Osteocyte (in vitro differentiated cells): ENCODE measurements at regions not wholly inside any gene's neighbourhood (a gene's known extent, or its start where the extent isn't known, plus 50 kb on each side); places are given as distances from the start of the nearest gene placed in this dataset.

Experiments used
- DNase-seq: peaks from one replicate; pipeline ENCODE4 v3.0.0; 2021; ENCODE audit warnings: mixed read lengths; ENCODE audit not compliant: unreplicated experiment; ENCODE audit errors: extremely low spot score
- H3K27ac Mint-ChIP-seq: one replicate; pipeline ENCODE4 v1.8.0; 2021; ENCODE audit warnings: mild to moderate bottlenecking, mixed read lengths; ENCODE audit not compliant: unreplicated experiment
- H3K27me3 Mint-ChIP-seq: one replicate; pipeline ENCODE4 v1.8.0; 2021; ENCODE audit warnings: mixed read lengths; ENCODE audit not compliant: unreplicated experiment
- H3K36me3 Mint-ChIP-seq: one replicate; pipeline ENCODE4 v1.8.0; 2021; ENCODE audit warnings: mixed read lengths; ENCODE audit not compliant: unreplicated experiment
- H3K4me1 Mint-ChIP-seq: one replicate; pipeline ENCODE4 v1.8.0; 2021; ENCODE audit warnings: mixed read lengths; ENCODE audit not compliant: unreplicated experiment
- H3K4me3 Mint-ChIP-seq: one replicate; pipeline ENCODE4 v1.8.0; 2021; ENCODE audit warnings: mild to moderate bottlenecking, moderate library complexity, mixed read lengths; ENCODE audit not compliant: unreplicated experiment
- H3K9me3 Mint-ChIP-seq: one replicate; pipeline ENCODE4 v1.8.0; 2021; ENCODE audit warnings: mixed read lengths; ENCODE audit not compliant: unreplicated experiment
- CTCF ChIP-seq: fragments of 200-600 bp; sonication (generic); IDR thresholded peaks from 2 replicates; pipeline ENCODE4 v1.5.0; 2021; ENCODE audit warnings: antibody characterized with exemption, mild to moderate bottlenecking, moderate library complexity

DNA sequence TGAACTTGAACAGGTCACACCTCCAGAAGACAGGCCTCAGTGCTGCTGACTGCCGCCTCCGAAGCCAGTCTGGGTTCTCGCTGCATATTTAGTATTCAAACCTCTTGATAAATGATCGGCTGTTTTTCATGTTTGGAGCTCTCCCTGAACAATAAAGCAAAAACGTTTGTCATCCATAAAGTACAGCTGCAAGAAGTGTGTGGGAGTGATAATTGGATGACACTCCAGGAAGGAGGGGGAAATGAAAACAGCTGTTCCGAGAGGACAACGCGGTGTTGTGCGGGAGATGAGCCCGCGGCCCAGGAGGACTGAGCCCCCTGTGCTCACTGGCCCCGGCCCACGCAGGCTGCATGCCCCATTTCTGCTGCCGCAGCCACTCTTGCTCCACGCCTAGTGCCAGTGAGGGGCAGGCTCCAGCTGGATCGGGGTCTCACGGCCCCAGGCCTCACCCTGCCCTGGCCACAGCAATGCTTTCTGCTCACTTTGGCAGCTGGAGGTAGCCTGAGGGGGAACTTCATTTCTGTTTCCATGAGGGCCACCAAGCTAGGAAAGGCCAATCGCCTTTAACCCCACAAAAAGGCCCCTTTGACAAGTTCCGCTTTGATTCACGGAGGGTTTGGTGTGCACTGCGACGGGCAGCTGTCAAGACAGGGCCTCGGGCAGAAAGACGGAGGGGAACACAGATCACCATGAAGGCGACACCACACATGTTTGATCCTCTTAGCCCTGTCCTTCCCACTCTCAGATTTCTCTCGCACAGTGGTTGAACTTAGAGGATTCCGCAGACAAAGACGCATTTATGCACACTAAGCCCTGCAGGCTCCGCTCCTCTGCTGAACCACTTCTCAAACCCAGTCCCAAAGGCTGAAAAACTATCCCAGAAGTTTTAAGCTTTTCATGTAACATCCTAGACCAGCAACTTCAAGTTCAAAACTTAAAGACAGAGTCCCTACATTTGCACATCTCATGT is 537.6 kb downstream of the EFNB2 start:
- Mint-ChIP-seq H3K27ac (no peak overlapping the region), H3K4me3 (no peak overlapping the region), H3K9me3 (no peaks in the 10 kb centered on the region), H3K27me3 (no peaks in the 10 kb centered on the region), H3K4me1 (peaks cover 4% of the 10 kb centered on the region), H3K36me3 (no peaks in the 10 kb centered on the region)
- no peak for TF ChIP-seq CTCF
- no peak for DNase-seq

DNA sequence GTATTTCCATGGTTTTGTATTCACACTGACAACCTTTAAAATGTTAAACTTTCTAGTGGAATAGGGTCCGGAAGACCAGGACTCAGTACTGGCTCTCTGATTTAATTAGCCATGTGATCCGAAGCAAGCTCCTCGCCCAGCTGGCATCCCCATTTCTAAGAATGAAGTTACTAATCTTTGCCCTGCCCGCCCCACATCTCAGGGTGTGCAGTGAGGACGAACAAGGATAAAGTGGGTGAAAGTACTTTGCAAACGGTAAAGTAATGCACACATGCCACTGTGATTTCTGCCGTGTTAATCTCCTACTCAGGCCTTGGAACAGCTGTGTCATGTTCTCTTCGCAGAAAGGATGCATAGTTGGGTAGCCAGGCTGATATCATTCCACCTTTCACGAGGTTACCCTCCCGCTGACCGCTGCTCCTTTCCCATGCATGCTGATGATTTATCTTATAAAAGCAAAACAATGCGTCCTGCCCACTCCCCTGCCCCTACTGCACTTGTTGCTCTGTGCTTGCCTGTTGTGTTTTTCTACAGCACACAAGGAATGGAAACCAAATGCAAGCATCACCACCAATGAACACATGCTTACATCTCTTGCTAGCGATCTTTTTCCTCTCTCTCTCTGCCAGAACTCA is 539.0 kb downstream of the EFNB2 start:
- H3K9me3 Mint-ChIP-seq, result no peaks in the 10 kb centered on the region
- TF ChIP-seq CTCF, result no peak
- DNase-seq, result no peak
- H3K27ac Mint-ChIP-seq, result no peak overlapping the region
- H3K4me3 Mint-ChIP-seq, result no peak overlapping the region
- H3K27me3 Mint-ChIP-seq, result no peaks in the 10 kb centered on the region
- no peaks in the 10 kb centered on the region for H3K36me3 Mint-ChIP-seq
- H3K4me1 Mint-ChIP-seq, result peaks cover 10% of the 10 kb centered on the region

DNA sequence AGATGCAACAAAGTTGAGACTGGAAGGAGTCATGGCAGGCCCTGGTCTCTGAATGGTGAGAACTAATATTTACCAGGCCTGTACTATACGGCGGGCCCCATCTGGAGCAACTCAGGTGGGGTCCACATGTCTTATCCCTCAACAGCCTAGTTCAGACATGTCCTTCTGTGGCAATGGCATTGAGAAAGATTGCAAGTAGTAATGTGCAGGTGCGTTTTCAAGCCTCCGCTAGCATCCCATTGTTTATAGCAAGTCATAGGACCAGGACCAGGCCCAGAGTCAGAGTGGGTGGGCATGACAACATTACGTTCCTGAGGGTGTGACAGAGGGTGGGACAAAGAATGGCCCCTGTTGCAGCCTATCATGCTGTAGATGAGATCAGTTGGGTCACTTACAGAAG is 541.1 kb downstream of the EFNB2 start:
- no peak for TF ChIP-seq CTCF
- peaks cover 4% of the 10 kb centered on the region for H3K9me3 Mint-ChIP-seq
- H3K27ac Mint-ChIP-seq, result no peak overlapping the region
- H3K4me3 Mint-ChIP-seq, result no peak overlapping the region
- no peaks in the 10 kb centered on the region for H3K36me3 Mint-ChIP-seq
- DNase-seq, result no peak
- H3K27me3 Mint-ChIP-seq, result no peaks in the 10 kb centered on the region
- peaks cover 19% of the 10 kb centered on the region for H3K4me1 Mint-ChIP-seq

GRCh38 chr13:105991622-105992277 is 543.7 kb downstream of the EFNB2 start:
- no peaks in the 10 kb centered on the region for H3K27me3 Mint-ChIP-seq

More at GRCh38 chr13:105991622-105992277, 543.7 kb downstream of the EFNB2 start:
- Mint-ChIP-seq H3K4me1 (peaks cover 15% of the 10 kb centered on the region), H3K36me3 (no peaks in the 10 kb centered on the region), H3K27ac (peak overlapping the region; percentile 40), H3K9me3 (peaks cover 4% of the 10 kb centered on the region), H3K4me3 (no peak overlapping the region)
- DNase-seq, result no peak
- no peak for TF ChIP-seq CTCF
